Suprapubic skin (tissue), 4 donors: ENCODE measurements at regions not wholly inside any gene's neighbourhood (a gene's known extent, or its start where the extent isn't known, plus 50 kb on each side); places are given as distances from the start of the nearest gene placed in this dataset.

Experiments used
- DNase-seq, 2 donors: peaks; one replicate each; pipeline ENCODE4 v3.0.0-alpha.2; 2019; ENCODE audit warnings: low spot score in 2 of 2
- H3K27ac ChIP-seq: fragments of 200-600 bp; sonication (generic); one replicate; pipeline ENCODE4 v1.5.1; 2019
- H3K27me3 ChIP-seq: fragments of 200-600 bp; sonication (generic); one replicate; pipeline ENCODE4 v1.5.1; 2019
- H3K36me3 ChIP-seq: fragments of 200-600 bp; sonication (generic); one replicate; pipeline ENCODE4 v1.5.1; 2019
- H3K4me1 ChIP-seq: fragments of 200-600 bp; sonication (generic); one replicate; pipeline ENCODE4 v1.5.1; 2019
- H3K4me3 ChIP-seq: fragments of 200-600 bp; sonication (generic); one replicate; pipeline ENCODE4 v1.5.1; 2019; ENCODE audit warnings: mild to moderate bottlenecking
- H3K9me3 ChIP-seq: fragments of 200-600 bp; sonication (generic); one replicate; pipeline ENCODE4 v1.5.1; 2019
- EP300 ChIP-seq: sonication (generic); formaldehyde crosslinking; IDR thresholded peaks from one replicate; pipeline ENCODE4 v1.6.1; 2017; ENCODE audit warnings: antibody characterized with exemption
- POLR2A ChIP-seq, 2 donors: fragments of 450-650 bp; IDR thresholded peaks; one replicate each; pipeline ENCODE4 v1.6.1; 2017; ENCODE audit warnings: antibody characterized with exemption in 2 of 2, mild to moderate bottlenecking in 2 of 2, moderate library complexity in 2 of 2
- POLR2AphosphoS5 ChIP-seq, 3 donors: sonication (generic); formaldehyde crosslinking; IDR thresholded peaks; one replicate each; pipeline ENCODE4 v1.6.1; 2017; ENCODE audit warnings: antibody characterized with exemption in 3 of 3
- WGBS: methylation state at CpG from one replicate; pipeline ENCODE4 v1.1.5; 2018; 5-methylcytosine and 5-hydroxymethylcytosine counted together
- TF ChIP-seq, protein P1 (sequence below), 2 donors: fragments of 200-600 bp in 1 of 2; fragments of 450-650 bp in 1 of 2; sonication (generic) in 1 of 2; IDR thresholded peaks; one replicate each; pipeline ENCODE4 v1.5.1; 2016 to 2019; ENCODE audit warnings: antibody characterized with exemption in 2 of 2, mild to moderate bottlenecking in 1 of 2, moderate library complexity in 1 of 2

DNA sequence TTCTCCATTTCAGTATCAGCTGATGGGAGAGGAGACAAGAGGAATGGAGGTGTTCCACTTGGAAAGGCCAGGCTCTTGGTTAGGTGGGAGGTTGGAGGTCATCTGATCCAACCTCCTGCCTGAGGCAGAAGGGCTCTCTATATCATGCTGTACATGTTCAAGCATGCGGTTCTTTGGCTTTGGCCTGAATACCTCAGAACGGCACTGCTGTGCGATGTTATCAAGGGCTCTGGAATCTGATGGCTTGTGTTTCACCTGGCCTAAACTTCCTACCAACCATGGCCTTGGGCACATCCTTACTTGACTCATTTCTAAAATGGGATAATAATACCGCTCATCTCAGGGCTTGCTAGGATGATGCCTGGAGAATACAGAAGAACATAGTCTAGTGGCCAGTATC, 90.1 kb upstream of the FAM169A start:
- Histone ChIP-seq H3K27ac (no peak overlapping the region), H3K4me3 (no peak overlapping the region), H3K4me1 (peaks cover 4% of the 10 kb centered on the region), H3K27me3 (no peaks in the 10 kb centered on the region), H3K36me3 (no peaks in the 10 kb centered on the region), H3K9me3 (no peaks in the 10 kb centered on the region)
- TF ChIP-seq, protein P1, sequence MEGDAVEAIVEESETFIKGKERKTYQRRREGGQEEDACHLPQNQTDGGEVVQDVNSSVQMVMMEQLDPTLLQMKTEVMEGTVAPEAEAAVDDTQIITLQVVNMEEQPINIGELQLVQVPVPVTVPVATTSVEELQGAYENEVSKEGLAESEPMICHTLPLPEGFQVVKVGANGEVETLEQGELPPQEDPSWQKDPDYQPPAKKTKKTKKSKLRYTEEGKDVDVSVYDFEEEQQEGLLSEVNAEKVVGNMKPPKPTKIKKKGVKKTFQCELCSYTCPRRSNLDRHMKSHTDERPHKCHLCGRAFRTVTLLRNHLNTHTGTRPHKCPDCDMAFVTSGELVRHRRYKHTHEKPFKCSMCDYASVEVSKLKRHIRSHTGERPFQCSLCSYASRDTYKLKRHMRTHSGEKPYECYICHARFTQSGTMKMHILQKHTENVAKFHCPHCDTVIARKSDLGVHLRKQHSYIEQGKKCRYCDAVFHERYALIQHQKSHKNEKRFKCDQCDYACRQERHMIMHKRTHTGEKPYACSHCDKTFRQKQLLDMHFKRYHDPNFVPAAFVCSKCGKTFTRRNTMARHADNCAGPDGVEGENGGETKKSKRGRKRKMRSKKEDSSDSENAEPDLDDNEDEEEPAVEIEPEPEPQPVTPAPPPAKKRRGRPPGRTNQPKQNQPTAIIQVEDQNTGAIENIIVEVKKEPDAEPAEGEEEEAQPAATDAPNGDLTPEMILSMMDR (IDR thresholded peaks at IDR 0.05) = no peak
- TF ChIP-seq EP300 = no peak
- TF ChIP-seq POLR2AphosphoS5 (IDR thresholded peaks at IDR 0.05) = no peak
- TF ChIP-seq POLR2A (IDR thresholded peaks at IDR 0.05) = no peak
- DNase-seq = no peak
- WGBS = 77% methylated on average over 2 of the region's 4 CpGs

DNA sequence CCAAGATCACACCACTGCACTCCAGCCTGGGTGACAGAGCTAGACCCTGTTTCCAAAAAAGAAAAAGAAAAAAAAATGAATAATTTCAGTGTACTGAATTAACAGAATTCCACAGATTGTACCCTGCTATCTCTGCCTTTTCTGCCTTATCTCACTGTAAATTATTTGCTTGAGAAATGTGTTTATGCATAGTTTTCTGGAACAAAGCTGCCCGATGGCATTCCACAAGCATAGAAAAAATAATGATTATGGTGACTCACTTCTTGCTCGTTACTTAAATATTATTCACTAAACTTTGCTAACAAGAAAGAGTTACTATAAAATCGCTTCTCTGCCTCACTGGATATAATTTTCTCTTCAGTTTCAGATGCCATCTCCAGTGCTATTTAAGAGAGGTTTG, 88.7 kb upstream of the FAM169A start:
- Histone ChIP-seq H3K4me1 (peaks cover 4% of the 10 kb centered on the region), H3K27ac (no peak overlapping the region), H3K4me3 (no peak overlapping the region), H3K36me3 (no peaks in the 10 kb centered on the region), H3K27me3 (no peaks in the 10 kb centered on the region), H3K9me3 (no peaks in the 10 kb centered on the region)
- no peak for DNase-seq
- 47% methylated on average over 3 of the region's 3 CpGs for WGBS
- TF ChIP-seq POLR2A (IDR thresholded peaks at IDR 0.05) (no peak), EP300 (no peak), POLR2AphosphoS5 (IDR thresholded peaks at IDR 0.05) (no peak)
- TF ChIP-seq, protein P1 (IDR thresholded peaks at IDR 0.05) = no peak

DNA sequence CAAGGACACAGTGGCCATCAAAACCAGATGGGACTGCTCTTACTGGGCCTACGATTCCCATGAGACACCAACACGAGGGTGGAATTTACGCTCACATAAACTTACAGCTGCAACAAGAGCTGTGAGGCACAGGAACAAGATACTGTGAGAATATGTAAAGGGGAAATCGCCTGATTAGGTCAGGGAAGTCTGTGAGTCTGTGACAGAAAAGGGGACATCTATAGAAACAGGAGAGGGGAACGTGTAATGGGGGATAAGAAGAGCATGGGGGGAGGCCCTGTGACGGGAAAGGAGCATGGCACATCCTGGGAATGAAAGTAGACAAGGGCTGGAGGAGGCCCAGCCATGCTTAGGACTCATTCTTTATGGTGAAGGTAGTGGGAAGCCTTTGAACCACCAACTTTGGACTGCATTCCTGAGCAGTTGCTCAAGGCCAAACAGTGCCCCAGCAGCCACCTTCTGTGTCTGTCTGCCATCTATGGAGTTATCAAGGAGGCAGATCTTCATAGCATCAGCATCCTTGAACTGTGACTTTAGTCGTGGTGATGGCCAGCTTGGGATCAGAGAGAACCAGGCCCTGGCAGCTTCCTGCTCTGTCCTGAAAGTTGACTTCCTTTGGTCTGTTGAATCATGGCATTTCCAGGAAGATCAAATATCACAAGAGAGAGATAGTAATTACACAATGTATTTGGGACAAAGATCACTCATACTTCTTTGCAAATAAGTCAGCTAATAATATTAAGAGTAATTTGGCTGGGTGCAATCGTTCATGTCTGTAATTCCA, 87.9 kb upstream of the FAM169A start:
- WGBS = 70% methylated on average over 8 of the region's 8 CpGs

DNA sequence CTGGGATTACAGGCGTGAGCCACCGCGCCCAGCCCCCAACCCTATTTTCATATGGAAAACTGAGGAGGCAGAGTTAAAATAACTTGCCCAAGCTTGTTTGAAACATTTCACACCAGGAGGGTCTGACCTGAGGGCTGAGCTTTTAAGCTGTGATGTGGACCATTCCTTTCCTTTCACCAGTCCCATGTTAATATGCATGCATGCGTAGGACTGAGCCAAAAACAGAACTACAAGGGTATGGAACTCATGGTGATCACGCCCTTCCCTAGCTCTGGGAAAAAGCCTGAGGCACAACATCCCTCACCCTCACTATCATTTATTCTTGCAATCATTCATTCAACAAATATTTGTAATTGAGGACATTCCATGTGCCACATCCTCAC, 87.4 kb upstream of the FAM169A start:
- H3K9me3 ChIP-seq = no peaks in the 10 kb centered on the region
- no peak overlapping the region for H3K4me3 ChIP-seq
- H3K36me3 ChIP-seq = no peaks in the 10 kb centered on the region
- H3K4me1 ChIP-seq = peaks cover 4% of the 10 kb centered on the region
- no peaks in the 10 kb centered on the region for H3K27me3 ChIP-seq
- TF ChIP-seq, protein P1 (IDR thresholded peaks at IDR 0.05) = no peak
- TF ChIP-seq POLR2AphosphoS5 (IDR thresholded peaks at IDR 0.05) (no peak), EP300 (no peak), POLR2A (IDR thresholded peaks at IDR 0.05) (no peak)
- H3K27ac ChIP-seq = no peak overlapping the region
- no peak for DNase-seq
- WGBS = 95% methylated on average over 5 of the region's 5 CpGs

More for the DNA sequence above, 87.9 kb upstream of the FAM169A start:
- Histone ChIP-seq H3K4me1 (peaks cover 4% of the 10 kb centered on the region), H3K4me3 (no peak overlapping the region), H3K36me3 (no peaks in the 10 kb centered on the region), H3K9me3 (no peaks in the 10 kb centered on the region), H3K27me3 (no peaks in the 10 kb centered on the region), H3K27ac (no peak overlapping the region)
- DNase-seq = no peak
- TF ChIP-seq EP300 (no peak), POLR2AphosphoS5 (IDR thresholded peaks at IDR 0.05) (no peak), POLR2A (IDR thresholded peaks at IDR 0.05) (no peak)
- TF ChIP-seq, protein P1 (IDR thresholded peaks at IDR 0.05) = no peak

DNA sequence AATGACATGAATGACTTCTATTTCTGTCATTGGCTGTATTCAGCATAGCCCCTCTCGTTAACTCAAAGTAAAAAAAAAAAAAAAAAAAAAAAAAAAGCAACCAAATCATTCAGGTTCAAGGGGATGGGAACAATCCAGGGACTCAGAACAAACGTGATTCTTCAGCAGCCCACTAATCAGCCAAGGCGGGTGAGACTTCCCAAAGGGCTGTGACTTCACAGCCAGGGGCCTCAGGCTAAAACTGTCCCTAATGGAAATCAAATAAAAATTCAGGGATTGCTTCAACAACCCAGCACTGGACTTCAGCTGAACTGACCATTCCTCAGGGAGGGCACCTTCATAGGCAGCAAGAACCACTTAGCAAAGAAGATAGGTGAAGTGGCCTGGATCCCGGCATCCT, 86.2 kb upstream of the FAM169A start:
- Histone ChIP-seq H3K4me3 (no peak overlapping the region), H3K9me3 (no peaks in the 10 kb centered on the region), H3K36me3 (no peaks in the 10 kb centered on the region), H3K27ac (no peak overlapping the region), H3K4me1 (peaks cover 4% of the 10 kb centered on the region), H3K27me3 (no peaks in the 10 kb centered on the region)
- no peak for DNase-seq
- WGBS = 52% methylated on average over 4 of the region's 4 CpGs
- TF ChIP-seq, protein P1 (IDR thresholded peaks at IDR 0.05) = no peak
- no peak for TF ChIP-seq EP300
- no peak for TF ChIP-seq POLR2A (IDR thresholded peaks at IDR 0.05)
- no peak for TF ChIP-seq POLR2AphosphoS5 (IDR thresholded peaks at IDR 0.05)
